HG03135 (cell line): ENCODE measurements at regions not wholly inside any gene's neighbourhood (a gene's known extent, or its start where the extent isn't known, plus 50 kb on each side); places are given as distances from the start of the nearest gene placed in this dataset.

Experiments used
- ATAC-seq: cut with Tn5 transposase; IDR thresholded peaks from one replicate; pipeline ENCODE4 v1.9.1; 2021; ENCODE audit warnings: mild to moderate bottlenecking, moderate library complexity; ENCODE audit not compliant: unreplicated experiment

DNA sequence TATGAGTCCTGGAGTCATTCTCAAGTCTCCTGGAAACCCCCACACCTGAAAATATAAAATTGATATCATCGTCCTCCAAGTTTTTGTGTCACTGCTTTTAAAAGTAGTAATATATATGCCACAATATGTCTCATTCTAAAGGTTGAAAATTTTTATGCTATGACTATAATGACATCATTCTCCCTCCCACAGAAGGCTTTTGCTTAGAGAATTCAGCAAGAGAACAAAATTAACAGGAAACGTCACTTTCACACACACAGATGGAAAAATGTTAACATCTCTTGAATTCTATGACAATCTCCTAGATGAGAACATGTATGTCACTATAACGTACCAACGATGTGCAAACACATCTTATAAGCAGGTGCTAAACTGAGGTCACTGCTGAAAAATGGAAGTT, 498.3 kb downstream of the FOXG1 start:
- no peak for ATAC-seq

DNA sequence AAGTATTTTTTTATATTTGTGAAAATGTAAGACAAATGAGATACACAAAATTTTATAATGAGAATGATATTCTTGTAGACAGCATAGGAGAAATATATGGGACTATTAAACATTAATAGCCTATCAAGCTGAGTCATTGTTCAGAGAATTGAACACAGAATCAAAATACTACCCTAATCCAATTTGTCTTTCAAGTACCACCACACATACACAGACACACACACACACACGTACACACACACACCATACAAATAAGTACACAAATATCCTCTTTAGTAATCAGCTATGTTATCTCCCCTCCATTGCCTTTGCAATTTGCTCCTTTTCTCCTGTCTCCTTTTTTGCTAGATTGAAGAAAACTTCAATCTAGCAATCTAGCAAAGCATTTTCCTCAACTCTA, 499.3 kb downstream of the FOXG1 start:
- no peak for ATAC-seq

DNA sequence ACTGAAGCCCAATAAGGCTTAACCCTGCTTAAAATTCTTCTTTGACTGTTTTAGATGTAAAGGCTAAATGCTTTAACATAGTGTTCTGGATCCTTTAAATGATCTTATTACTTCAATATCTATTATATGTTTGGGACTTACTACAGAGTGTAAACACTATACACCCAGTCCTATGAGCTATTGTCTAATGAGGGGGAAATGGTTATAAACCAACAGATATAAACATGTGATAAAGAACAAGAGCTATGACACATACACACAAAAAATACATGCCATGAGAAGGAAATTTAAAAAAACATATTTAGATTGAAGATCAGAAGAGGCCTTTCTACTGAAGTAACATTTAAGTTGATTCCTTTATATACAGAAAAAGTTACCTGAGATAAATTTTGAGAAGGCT, 505.1 kb downstream of the FOXG1 start:
- no peak for ATAC-seq

DNA sequence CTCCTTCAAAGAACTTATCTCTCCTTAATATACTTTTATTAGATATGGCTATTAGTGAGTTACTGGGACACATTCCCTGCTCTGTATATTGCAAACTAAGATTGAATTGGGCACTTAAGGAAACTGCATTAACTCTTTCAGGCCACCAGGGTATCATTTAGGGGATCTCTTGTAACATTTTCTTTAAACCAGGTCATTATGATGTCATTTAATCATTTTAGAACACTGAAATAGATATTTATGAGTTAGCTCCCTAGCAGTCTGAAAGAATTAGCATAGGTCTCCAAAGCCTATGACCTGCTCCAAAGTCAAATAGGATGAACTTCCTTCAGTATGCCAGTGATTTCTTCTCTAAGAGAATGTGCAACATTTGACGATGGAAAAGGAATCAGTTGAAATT, 506.9 kb downstream of the FOXG1 start:
- no peak for ATAC-seq

DNA sequence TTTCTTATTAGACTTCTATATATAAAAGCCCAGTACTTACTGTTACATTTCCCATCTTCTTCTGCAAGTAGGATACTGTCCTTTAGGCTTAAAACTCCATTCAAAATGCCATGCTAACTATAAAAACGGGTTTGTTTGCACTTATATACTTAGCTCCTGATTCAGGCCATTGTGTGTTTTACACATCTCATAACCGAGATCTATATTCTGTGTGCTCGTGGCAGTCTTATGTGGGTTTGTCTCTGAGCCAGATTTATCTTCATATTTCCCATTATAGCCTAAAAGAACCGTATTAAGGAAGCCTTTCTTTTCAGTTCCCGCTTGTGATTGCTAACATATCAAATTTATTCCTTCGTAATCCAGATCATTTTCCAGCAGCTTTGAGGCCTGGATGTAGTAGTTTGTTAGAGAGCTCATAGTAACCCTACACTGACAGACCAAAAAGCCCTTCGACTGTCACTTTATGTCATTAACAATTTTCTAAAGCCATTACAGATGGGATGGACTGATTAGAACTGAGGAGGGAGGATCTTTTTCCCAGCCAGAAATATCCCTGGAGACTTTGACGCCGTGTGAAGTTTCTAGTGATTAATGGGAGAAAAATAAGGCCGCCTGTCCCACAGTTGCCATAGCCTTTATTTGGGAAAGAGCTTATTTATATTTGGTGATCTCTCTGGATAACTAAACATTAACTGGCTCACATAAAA, 508.5 kb downstream of the FOXG1 start:
- ATAC-seq: no peak

DNA sequence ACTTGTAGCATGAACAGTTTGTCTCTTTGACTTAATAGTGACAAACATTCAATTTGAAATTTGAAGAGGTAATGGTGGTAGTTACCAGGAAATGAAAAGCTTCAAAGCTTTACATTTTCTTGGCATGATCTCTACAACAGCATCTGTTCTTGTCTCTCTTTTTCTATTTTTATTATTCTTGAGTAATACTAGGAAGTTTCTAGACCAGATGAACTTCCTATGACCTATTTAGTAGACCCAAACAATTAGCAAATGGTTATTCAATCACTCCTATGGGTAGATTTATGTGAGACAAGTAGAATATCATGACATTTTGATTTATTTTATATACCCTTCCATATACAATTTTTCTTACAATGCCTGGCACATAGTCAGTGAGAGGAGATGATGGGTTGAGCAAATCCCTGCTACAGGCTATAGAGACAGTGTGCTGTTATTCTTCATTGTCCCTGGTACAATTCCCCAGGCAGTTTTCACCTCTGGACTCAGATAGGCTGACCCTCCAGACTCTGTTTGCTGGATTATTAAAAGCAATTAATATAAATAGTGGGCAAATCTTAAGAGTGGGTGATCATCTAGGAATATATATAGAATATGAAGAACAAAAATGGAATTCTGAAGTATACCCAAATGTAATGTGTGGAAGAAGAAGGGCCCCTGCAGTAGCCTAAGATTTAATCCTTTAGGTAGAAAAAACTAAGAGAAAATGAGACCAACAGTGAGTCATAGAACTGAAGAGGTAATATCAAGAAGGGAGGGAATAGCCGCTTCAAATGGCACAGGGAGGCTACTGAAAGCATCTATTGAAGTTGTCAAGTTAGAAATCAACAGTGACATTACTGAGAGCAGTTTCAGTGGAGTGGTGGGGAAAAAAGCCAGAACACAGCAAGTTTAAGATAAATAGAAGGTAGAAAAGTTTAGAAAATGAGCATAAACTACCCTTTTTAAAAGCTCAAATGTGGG, 512.0 kb downstream of the FOXG1 start:
- ATAC-seq: no peak

DNA sequence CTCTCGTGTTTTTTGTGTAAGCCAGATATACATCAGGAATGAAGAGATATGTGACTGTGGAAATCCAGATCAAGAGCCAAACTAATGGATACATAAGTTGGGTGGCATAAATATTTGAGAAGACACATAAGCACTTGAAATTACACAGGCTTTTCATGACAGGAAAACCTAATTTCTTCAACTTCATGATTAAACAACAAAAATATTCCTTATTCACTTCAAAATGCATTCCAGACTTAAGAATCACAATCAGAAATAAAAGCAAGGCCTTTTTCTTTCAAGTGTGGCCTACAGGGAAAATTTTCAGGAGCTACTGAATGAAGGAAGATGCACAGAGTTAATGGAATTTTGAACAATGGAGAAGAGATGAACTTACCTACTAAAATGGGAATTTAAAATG, 515.6 kb downstream of the FOXG1 start:
- ATAC-seq: no peak

DNA sequence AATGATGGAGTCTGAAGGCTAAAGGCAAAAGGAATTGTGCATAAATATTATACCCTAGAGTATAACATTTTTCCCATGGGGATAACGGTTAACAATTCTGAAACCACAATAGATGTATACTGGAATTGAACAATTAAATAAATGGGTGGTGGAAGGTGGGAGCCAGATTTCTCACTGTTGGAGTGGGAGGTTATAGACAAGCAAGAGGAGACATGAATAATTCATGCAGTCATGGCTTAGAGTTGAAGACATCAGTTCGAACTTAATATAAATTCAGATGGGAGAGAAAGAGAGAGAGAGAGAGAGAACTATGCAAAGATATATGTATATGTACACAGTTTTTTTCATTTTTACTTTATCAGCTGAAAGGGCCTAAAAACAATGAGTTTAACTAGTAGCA, 523.9 kb downstream of the FOXG1 start:
- ATAC-seq: no peak

DNA sequence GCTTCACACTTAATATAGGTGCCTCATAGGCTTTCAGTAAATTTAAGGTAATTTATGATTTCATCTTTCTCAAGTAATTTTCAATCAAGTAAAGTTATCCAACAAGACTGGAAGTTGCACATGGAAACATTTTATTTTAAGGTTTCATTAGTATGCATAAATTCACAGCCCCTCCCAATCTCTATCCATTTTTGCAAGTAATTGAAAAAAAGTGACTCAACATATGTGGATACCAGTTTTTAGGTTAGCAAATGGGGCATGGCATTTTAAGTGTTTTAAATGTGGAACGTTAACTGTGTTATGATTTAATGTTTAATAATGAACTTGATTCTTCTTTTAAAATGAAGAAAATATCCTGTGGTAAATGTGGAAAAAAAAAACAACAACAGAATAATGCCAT, 532.8 kb downstream of the FOXG1 start:
- no peak for ATAC-seq

DNA sequence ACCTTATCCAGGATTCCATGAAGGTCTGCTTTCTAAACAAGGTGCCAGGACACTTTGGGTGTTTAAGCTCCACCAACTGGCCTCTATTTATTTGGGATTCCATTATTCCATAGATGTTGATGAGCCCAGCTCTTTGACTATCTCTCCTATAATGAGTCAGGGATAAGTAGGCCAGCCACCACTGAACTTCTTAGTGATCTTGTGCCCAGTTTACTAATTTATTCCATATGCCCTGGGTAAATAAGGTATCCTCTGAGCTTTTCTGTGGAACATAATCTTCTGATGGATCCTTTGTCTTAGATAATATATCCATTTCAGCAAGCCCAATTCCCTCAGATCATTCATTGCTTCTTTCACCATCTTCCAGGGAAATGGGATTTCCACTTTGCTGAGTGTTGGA, 535.0 kb downstream of the FOXG1 start:
- no peak for ATAC-seq

DNA sequence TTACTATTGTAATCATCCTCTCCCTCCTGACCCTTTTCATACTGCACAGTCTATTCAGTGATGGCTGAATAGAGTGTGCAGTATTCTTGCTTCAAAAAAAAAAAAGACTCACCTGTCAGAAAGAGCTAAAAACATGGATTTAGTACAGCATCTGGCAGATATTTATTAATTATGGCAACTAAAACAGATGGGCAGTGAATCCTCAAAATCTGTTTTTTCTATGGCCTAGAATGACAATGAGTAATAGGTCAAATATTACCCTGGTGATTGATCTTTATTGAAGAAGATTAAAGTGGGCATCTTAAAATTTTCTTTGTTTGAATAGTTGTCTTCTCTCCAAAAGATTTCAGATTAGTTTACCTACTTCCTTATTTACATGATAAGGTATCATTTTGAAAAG, 543.6 kb downstream of the FOXG1 start:
- ATAC-seq: no peak

DNA sequence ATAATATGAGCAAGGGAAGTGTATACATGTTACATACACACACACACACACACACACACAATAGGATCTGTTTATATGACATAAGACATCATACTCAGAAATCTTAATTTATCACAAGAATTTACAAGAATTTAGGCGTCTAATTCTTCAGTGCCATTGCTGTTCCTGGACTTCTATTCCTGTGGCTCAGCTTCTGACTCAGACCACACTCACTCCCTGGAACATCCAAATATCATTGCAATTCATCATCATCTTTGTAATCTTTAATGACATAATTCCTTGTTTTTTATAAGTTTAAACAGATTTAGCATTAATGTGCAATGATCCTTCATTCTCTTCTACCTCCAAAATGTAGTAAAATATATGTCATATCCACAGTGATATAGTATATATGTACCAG, 544.2 kb downstream of the FOXG1 start:
- ATAC-seq: no peak

DNA sequence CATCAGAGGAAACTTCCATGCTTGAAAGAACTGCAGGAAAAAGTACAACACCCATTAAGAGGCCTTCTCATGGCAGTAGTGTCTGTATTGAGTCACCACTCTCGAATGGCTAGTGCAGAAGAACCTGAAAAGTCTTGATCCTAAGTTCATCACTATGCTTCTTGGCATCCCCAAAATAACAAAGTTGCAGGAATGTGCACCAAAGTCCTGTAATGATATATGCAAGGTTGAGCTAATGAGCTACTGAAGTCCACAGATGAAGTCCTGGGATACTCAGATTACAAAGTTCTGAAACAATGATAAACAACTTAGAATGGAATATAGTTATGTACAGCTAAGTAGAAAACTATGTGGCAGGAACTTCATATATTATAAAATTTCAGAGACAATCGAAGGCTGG, 545.4 kb downstream of the FOXG1 start:
- no peak for ATAC-seq

DNA sequence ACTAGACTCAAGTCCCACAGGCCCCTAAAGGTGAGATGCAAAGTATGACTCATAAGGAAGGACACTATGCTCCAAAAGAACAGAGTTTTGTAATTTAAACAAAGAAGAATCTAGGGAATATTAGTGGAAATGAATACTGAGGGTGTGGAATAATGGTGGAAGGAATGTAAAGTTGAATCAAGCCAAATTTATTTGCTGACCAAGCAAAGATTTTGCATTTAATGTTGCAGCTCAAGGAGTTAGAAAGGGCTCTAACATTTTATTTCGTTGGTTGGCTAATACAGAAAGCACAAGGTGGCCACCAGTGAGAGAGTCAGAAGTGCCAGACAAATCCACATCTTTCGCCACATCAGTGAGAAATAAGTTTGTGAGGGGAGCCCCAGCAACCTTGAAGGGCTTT, 550.3 kb downstream of the FOXG1 start:
- ATAC-seq: no peak

DNA sequence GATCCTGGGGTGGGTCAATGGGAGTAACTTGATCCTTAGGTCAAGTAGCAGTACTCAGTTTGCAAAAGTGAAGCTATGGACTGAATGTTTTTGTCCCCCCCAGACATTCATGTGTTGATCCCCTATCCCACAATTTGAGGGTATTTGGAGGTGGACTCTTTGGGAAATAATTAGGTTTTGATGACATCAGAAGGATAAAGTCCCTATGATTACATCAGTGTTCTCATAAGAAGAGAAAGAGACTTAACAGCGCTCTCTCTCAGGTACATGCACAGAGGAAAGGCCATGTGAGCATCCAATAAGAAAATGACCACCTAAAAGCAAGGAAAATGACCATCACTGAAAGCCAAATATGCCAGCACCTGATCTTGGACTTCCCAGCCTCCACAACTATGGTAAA, 550.8 kb downstream of the FOXG1 start:
- no peak for ATAC-seq

DNA sequence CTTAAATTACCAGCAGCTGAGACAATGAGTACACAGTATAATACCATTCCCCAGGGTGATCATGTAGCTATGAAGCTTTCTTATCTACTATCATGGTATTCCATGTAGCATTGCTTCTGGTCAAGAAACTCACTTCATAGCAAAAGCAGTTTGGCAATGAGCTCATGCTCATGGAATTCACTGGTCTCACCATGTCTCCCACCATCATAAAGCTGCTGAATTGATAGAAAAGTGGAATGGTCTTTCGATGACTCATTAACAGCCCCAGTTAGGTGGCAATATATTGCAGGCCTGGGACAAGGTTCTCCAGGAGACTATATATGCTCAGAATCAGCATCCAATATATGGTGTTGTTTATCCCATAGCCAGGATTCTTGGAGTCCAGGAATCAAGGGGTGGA, 553.7 kb downstream of the FOXG1 start:
- ATAC-seq: no peak

DNA sequence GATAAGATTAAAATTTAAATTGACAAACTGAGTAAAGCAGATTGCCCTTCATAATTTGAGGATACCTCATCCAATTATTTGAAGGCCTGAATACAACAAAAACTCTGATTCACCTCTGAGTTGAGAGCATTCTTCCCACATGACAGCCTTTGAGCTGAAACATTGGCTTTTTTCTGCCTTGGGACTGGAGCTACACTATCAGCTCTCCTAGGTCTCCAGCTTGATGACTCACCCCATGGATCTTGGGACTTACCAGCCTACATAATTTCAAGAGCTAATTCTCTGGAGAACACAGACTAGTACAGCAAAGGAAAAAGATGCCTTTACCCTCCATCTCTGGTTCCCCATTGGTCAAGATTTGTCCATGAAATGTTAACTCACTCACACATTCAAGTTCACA, 555.1 kb downstream of the FOXG1 start:
- ATAC-seq: no peak

DNA sequence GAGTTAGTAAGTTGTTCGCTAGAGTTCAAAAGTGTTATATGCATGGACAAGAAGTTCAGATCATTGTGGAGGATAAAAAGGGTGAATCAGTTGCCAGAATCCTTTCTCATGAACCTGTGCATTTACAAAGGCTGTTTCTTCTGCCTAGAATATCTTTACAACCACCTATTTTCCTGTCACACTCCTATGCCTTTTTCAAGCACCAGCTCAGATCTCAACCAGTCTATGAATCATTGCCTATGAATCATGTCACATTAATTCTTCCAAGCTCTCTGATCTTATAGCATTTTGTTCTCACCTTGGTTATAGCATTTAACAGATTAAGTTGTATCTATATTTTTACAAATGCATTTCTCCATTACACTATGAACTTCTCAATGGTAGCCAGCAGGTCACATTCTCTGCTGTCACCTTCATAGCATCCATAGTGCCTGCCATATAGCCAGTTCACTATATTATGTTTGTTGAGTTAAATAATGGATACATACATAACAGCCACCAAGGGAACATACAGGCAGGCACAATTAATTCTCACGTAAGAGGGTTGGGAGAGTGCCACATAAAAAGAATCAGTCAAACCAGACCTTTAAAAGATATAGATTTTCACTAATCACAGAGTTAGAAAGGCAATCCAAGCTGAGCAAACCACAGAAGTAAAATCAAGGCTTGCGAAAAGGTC, 573.0 kb downstream of the FOXG1 start:
- no peak for ATAC-seq

DNA sequence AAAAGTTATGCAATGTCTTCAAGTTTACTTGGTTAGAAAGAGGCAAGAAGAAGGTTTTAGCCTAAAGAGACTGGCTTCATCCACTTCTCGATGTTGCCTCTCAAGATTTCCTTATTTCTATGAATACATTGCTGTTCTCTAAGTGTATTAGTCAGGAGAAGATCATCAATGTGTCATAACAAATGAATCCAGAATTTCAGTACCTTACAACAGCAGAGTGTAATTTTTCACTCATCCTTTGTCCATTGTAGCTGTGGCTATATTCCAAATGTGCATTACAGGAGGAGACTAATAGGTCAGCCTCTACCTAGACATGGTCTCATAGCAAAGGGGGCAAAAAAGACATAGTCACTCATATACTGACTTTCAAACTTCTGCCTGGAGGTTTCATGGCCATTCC, 579.1 kb downstream of the PRKD1 start:
- ATAC-seq: no peak

DNA sequence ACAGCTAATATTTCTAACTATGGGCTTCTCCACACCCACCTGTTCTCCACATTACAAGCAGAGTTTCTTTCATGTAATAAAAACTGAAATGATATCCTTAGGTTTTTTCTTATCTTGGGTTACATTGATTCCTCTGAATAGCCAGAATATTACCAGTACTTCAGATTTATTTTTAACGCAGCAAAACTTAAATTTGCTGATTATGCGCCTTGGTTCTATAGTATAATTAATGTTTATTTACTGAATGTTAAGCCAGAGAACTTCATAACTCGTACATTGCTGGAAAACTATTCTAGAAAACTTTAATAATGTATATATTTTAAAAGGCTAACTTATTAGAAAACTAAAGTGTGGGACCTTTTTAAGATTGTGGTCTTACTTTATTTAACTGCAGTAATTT, 577.2 kb downstream of the PRKD1 start:
- ATAC-seq: no peak

DNA sequence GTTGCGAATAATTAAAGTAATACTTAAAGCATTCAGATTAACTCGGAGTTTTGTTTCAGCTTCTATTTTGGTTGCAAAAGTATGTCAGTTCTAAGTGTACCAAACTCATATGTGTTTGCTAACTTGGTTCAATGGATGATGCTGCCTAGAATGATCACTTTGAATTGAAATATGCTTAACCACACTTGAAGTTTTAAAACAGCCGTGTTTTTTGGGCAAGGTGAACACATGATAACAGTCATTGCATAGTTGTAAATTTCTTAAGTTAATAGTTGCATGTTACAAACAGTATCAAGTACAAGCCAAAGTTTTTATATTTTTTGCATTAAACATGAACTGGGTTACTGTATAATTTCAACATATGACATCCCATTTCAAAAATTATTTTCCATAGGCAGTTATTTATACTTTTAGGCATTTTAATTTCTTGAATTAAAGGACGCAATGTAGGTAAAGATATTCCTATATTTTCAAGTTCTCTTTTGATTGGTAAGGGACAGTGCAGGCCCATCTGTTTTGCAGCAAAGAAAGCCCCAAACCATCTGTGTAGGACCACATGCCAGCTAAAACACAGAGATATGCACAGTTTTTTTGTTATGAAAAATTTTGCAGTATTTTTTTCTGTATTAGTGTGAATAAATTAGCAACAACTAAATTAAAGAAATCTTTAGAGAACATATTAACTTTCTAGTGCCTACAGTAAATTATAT, 575.5 kb downstream of the PRKD1 start:
- no peak for ATAC-seq
